ENCODE measurements at regions not wholly inside any gene's neighbourhood (a gene's known extent, or its start where the extent isn't known, plus 50 kb on each side); places are given as distances from the start of the nearest gene placed in this dataset.

GRCh38 chrX:97756879-97757278, 873.2 kb downstream of the RPA4 start:
- intact Hi-C loops (cut with micrococcal nuclease): no loop called here
- BruUV-seq (replicated peaks): no TSS peak
- no peak overlapping the region for H3K4me3 ChIP-seq (replicated peaks in 1 of 2; ENCODE audit: low read depth in 1 of 2, low read length in 2 of 2)

More at GRCh38 chrX:97756879-97757278, 873.2 kb downstream of the RPA4 start:
- H3K4me1 ChIP-seq (ENCODE audit: control insufficient read depth in 1 of 2, insufficient read depth in 2 of 2, low read length in 2 of 2): no peaks in the 10 kb centered on the region
- H3K9ac ChIP-seq (ENCODE audit: low read length): no peak overlapping the region
- H3K4me2 ChIP-seq (ENCODE audit: low read length): no peak overlapping the region
- DNase-seq (ENCODE audit: low read depth, low spot score) (no peak), ATAC-seq (no peak)
- no peak overlapping the region for H3K27ac ChIP-seq (ENCODE audit: low read depth, low read length)
- H3K9me3 ChIP-seq (ENCODE audit: control insufficient read depth in 1 of 2, insufficient read depth in 1 of 2, low read depth in 1 of 2, low read length in 2 of 2): no peaks in the 10 kb centered on the region
- ChIA-PET POLR2A (no interaction called here), CTCF (no interaction called here), RAD21 (ENCODE audit: low non-redundant PET in 1 of 2, low total read pairs in 2 of 2, uncharacterized antibody in 2 of 2, unreplicated experiment in 2 of 2) (no interaction called here)
- no peaks in the 10 kb centered on the region for H3K79me2 ChIP-seq (ENCODE audit: insufficient read depth, low read length)
- H2AFZ ChIP-seq (ENCODE audit: low read depth, low read length, poor library complexity, severe bottlenecking): no peak overlapping the region
- H3K9me2 ChIP-seq (ENCODE audit: insufficient read depth): no peaks in the 10 kb centered on the region
- TF ChIP-seq RAD21 (IDR thresholded peaks at IDR 0.05; ENCODE audit: low read depth) (no peak), ATF3 (IDR thresholded peaks at IDR 0.05) (no peak), TCF7L2 (IDR thresholded peaks at IDR 0.05; ENCODE audit: borderline replicate concordance, extremely low read depth, insufficient read depth, insufficient read length) (no peak), ZNF274 (IDR thresholded peaks at IDR 0.05; ENCODE audit: low read depth, low read length) (no peak), CEBPB (IDR thresholded peaks at IDR 0.05; ENCODE audit: low read depth) (no peak), ZFX (IDR thresholded peaks at IDR 0.05) (no peak), JUND (IDR thresholded peaks at IDR 0.05) (no peak), CTCF (IDR thresholded peaks at IDR 0.05 in 2 of 3, conservative IDR thresholded peaks at IDR 0.05 in 1 of 3; ENCODE audit: borderline replicate concordance in 1 of 3, insufficient read depth in 1 of 3, low read depth in 2 of 3, low read length in 2 of 3) (no peak), ZBTB33 (IDR thresholded peaks at IDR 0.05; ENCODE audit: extremely low read depth, insufficient replicate concordance, low read length) (no peak), SIN3A (IDR thresholded peaks at IDR 0.05; ENCODE audit: low read depth) (no peak), POLR2A (IDR thresholded peaks at IDR 0.05; ENCODE audit: borderline replicate concordance, extremely low read depth, insufficient read depth, insufficient read length) (no peak), SRF (IDR thresholded peaks at IDR 0.05; ENCODE audit: low read depth) (no peak), SP1 (IDR thresholded peaks at IDR 0.05; ENCODE audit: low read depth) (no peak)
- H4K20me1 ChIP-seq (ENCODE audit: insufficient read depth): no peaks in the 10 kb centered on the region
- H3K27me3 ChIP-seq (ENCODE audit: insufficient read depth, low read length): no peaks in the 10 kb centered on the region
- no peaks in the 10 kb centered on the region for H3K36me3 ChIP-seq (ENCODE audit: control insufficient read depth in 1 of 2, insufficient read depth in 2 of 2, low read length in 2 of 2)

Data from HCT116 (cell line).